ENCODE measurements at regions not wholly inside any gene's neighbourhood (a gene's known extent, or its start where the extent isn't known, plus 50 kb on each side); places are given as distances from the start of the nearest gene placed in this dataset.

GRCh38 chr7:96591159-96591899 lies 118.3 kb downstream of the SEM1 start:
- Mint-ChIP-seq H3K4me1 (peaks cover 62% of the 10 kb centered on the region), H3K4me3 (peak overlapping the region; percentile 56), H3K36me3 (peaks cover 1% of the 10 kb centered on the region)

DNA sequence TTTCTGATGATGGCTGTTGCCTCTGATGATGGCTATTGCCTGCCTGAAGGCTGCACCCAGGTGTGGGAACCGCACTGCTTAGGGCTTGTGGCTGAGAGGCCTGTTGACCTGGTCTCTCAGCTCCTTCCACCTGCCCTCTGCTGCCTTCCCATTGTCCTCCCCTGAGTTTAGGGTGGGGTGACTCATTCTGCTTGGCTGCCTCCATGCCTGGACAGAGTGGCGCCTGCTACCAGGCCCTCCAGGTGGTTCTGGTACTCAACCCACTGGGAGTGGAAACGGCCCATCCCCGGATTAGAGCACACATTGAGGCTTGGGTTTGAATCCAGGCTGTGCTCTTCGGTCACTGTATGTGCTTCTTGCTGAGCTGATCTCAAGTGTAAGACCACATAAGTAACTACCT lies 120.6 kb downstream of the SEM1 start:
- Mint-ChIP-seq H3K9me3 (peaks cover 14% of the 10 kb centered on the region), H3K36me3 (peaks cover 15% of the 10 kb centered on the region), H3K27ac (no peak overlapping the region), H3K27me3 (ENCODE audit: low read depth) (peaks cover 7% of the 10 kb centered on the region; the same call in 1 of the 2 replicates), H3K4me3 (no peak overlapping the region), H3K4me1 (peaks cover 61% of the 10 kb centered on the region)
- ATAC-seq (peak; percentile 14; the same call in 1 of the 2 replicates), DNase-seq (ENCODE audit: low spot score) (no peak)
- POLR2A ChIA-PET = no interaction called here
- CTCF ChIA-PET = interaction anchor here (0.6 kb wide), 1 partner anchor 1246 kb away, joined by 3 read pairs; no protein-coding TSS in a partner anchor
- TF ChIP-seq ZNF317 (CRISPR knock-in tag; IDR thresholded peaks at IDR 0.05; ENCODE audit: borderline replicate concordance, low read depth) (no peak), ZNF121 (CRISPR knock-in tag; IDR thresholded peaks at IDR 0.05) (no peak), ELF4 (CRISPR knock-in tag; IDR thresholded peaks at IDR 0.05; ENCODE audit: low read depth) (no peak), NR3C1 (CRISPR knock-in tag; conservative IDR thresholded peaks at IDR 0.05; ENCODE audit: low read depth) (no peak), RORB (CRISPR knock-in tag; IDR thresholded peaks at IDR 0.05) (no peak), CREB1 (CRISPR knock-in tag; IDR thresholded peaks at IDR 0.05) (no peak), ZNF423 (CRISPR knock-in tag; IDR thresholded peaks at IDR 0.05) (no peak), FOXJ3 (CRISPR knock-in tag; IDR thresholded peaks at IDR 0.05; ENCODE audit: borderline replicate concordance) (no peak), AR (CRISPR knock-in tag; IDR thresholded peaks at IDR 0.05) (no peak), NR1H2 (CRISPR knock-in tag; IDR thresholded peaks at IDR 0.05) (no peak), MYBL2 (CRISPR knock-in tag; IDR thresholded peaks at IDR 0.05) (no peak), ZNF263 (CRISPR knock-in tag; IDR thresholded peaks at IDR 0.05; ENCODE audit: low read depth) (no peak), ATF1 (CRISPR knock-in tag; IDR thresholded peaks at IDR 0.05) (no peak)
- TF ChIP-seq, protein P1, sequence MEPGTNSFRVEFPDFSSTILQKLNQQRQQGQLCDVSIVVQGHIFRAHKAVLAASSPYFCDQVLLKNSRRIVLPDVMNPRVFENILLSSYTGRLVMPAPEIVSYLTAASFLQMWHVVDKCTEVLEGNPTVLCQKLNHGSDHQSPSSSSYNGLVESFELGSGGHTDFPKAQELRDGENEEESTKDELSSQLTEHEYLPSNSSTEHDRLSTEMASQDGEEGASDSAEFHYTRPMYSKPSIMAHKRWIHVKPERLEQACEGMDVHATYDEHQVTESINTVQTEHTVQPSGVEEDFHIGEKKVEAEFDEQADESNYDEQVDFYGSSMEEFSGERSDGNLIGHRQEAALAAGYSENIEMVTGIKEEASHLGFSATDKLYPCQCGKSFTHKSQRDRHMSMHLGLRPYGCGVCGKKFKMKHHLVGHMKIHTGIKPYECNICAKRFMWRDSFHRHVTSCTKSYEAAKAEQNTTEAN (CRISPR knock-in tag; IDR thresholded peaks at IDR 0.05) = no peak
- TF ChIP-seq, protein P2, sequence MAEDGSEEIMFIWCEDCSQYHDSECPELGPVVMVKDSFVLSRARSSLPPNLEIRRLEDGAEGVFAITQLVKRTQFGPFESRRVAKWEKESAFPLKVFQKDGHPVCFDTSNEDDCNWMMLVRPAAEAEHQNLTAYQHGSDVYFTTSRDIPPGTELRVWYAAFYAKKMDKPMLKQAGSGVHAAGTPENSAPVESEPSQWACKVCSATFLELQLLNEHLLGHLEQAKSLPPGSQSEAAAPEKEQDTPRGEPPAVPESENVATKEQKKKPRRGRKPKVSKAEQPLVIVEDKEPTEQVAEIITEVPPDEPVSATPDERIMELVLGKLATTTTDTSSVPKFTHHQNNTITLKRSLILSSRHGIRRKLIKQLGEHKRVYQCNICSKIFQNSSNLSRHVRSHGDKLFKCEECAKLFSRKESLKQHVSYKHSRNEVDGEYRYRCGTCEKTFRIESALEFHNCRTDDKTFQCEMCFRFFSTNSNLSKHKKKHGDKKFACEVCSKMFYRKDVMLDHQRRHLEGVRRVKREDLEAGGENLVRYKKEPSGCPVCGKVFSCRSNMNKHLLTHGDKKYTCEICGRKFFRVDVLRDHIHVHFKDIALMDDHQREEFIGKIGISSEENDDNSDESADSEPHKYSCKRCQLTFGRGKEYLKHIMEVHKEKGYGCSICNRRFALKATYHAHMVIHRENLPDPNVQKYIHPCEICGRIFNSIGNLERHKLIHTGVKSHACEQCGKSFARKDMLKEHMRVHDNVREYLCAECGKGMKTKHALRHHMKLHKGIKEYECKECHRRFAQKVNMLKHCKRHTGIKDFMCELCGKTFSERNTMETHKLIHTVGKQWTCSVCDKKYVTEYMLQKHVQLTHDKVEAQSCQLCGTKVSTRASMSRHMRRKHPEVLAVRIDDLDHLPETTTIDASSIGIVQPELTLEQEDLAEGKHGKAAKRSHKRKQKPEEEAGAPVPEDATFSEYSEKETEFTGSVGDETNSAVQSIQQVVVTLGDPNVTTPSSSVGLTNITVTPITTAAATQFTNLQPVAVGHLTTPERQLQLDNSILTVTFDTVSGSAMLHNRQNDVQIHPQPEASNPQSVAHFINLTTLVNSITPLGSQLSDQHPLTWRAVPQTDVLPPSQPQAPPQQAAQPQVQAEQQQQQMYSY (CRISPR knock-in tag; IDR thresholded peaks at IDR 0.05) = no peak
- TF ChIP-seq, protein P3, sequence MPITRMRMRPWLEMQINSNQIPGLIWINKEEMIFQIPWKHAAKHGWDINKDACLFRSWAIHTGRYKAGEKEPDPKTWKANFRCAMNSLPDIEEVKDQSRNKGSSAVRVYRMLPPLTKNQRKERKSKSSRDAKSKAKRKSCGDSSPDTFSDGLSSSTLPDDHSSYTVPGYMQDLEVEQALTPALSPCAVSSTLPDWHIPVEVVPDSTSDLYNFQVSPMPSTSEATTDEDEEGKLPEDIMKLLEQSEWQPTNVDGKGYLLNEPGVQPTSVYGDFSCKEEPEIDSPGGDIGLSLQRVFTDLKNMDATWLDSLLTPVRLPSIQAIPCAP (CRISPR knock-in tag; IDR thresholded peaks at IDR 0.05) = no peak
- TF ChIP-seq, protein P4, sequence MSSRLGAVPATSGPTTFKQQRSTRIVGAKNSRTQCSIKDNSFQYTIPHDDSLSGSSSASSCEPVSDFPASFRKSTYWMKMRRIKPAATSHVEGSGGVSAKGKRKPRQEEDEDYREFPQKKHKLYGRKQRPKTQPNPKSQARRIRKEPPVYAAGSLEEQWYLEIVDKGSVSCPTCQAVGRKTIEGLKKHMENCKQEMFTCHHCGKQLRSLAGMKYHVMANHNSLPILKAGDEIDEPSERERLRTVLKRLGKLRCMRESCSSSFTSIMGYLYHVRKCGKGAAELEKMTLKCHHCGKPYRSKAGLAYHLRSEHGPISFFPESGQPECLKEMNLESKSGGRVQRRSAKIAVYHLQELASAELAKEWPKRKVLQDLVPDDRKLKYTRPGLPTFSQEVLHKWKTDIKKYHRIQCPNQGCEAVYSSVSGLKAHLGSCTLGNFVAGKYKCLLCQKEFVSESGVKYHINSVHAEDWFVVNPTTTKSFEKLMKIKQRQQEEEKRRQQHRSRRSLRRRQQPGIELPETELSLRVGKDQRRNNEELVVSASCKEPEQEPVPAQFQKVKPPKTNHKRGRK (CRISPR knock-in tag; IDR thresholded peaks at IDR 0.05; ENCODE audit: borderline replicate concordance) = no peak

More at GRCh38 chr7:96591159-96591899, 118.3 kb downstream of the SEM1 start:
- Mint-ChIP-seq H3K27me3 (ENCODE audit: low read depth) (peaks cover 7% of the 10 kb centered on the region), H3K27ac (peak overlapping the region; percentile 71), H3K9me3 (peaks cover 2% of the 10 kb centered on the region)
- ChIA-PET CTCF (no interaction called here), POLR2A (no interaction called here)
- ATAC-seq (peak; percentile 55), DNase-seq (ENCODE audit: low spot score) (no peak)
- no peak for TF ChIP-seq FOXJ3 (CRISPR knock-in tag; IDR thresholded peaks at IDR 0.05; ENCODE audit: borderline replicate concordance)
- no peak for TF ChIP-seq HMGA2 (CRISPR knock-in tag; IDR thresholded peaks at IDR 0.05)
